ENCODE measurements at regions not wholly inside any gene's neighbourhood (a gene's known extent, or its start where the extent isn't known, plus 50 kb on each side); places are given as distances from the start of the nearest gene placed in this dataset.

GRCh38 chr6:44041461-44042260 is 85.6 kb downstream of the MRPL14 start:
- H3K4me3 Mint-ChIP-seq: no peak overlapping the region
- Histone ChIP-seq H3K9me3 (no peaks in the 10 kb centered on the region), H3K4me3 (ENCODE audit: control insufficient read depth in 1 of 2, extremely low read depth in 1 of 2, low read length in 1 of 2) (no peak overlapping the region), H3K36me3 (ENCODE audit: control insufficient read depth in 2 of 2, extremely low read depth in 1 of 2, insufficient read depth in 1 of 2, low read length in 1 of 2) (no peaks in the 10 kb centered on the region), H3K27ac (ENCODE audit: low read length) (no peak overlapping the region), H3K4me1 (ENCODE audit: control insufficient read depth in 1 of 2, extremely low read depth in 1 of 2, insufficient read depth in 2 of 2, low read length in 2 of 2) (no peaks in the 10 kb centered on the region), H3K27me3 (replicated peaks in 1 of 2; ENCODE audit: control insufficient read depth in 2 of 2, extremely low read depth in 1 of 2, insufficient read depth in 2 of 2, low read length in 1 of 2) (peaks cover 0 to 13% of the 10 kb centered on the region in 2 experiments)
- ATAC-seq (replicated peaks in 1 of 4): no peak
- H3K27me3 Mint-ChIP-seq: peaks cover 4 to 6% of the 10 kb centered on the region in 2 donors
- H3K36me3 Mint-ChIP-seq: no peaks in the 10 kb centered on the region
- no peaks in the 10 kb centered on the region for H3K9me3 Mint-ChIP-seq
- no peak overlapping the region for H3K27ac Mint-ChIP-seq
- 59% methylated on average over 6 of the region's 10 CpGs for WGBS (ENCODE audit: insufficient coverage)
- no peak for DNase-seq
- CTCF ChIA-PET: no interaction called here
- no peaks in the 10 kb centered on the region for H3K4me1 Mint-ChIP-seq
- POLR2A ChIA-PET: no interaction called here

- Mint-ChIP-seq H3K27me3 (peaks cover 4 to 6% of the 10 kb centered on the region in 2 donors), H3K4me3 (no peak overlapping the region), H3K4me1 (no peaks in the 10 kb centered on the region), H3K36me3 (no peaks in the 10 kb centered on the region), H3K27ac (no peak overlapping the region), H3K9me3 (no peaks in the 10 kb centered on the region)
- DNase-seq: no peak
- no peaks in the 10 kb centered on the region for H3K9me3 ChIP-seq
- no peaks in the 10 kb centered on the region for H3K4me1 ChIP-seq (ENCODE audit: control insufficient read depth in 1 of 2, extremely low read depth in 1 of 2, insufficient read depth in 2 of 2, low read length in 2 of 2)
- ChIA-PET POLR2A (no interaction called here), CTCF (no interaction called here)
- H3K27ac ChIP-seq (ENCODE audit: low read length): no peak overlapping the region
- no peak overlapping the region for H3K4me3 ChIP-seq (ENCODE audit: control insufficient read depth in 1 of 2, extremely low read depth in 1 of 2, low read length in 1 of 2)
- WGBS (ENCODE audit: insufficient coverage): no CpG with 5 or more reads among the region's 4 CpGs
- no peaks in the 10 kb centered on the region for H3K36me3 ChIP-seq (ENCODE audit: control insufficient read depth in 2 of 2, extremely low read depth in 1 of 2, insufficient read depth in 1 of 2, low read length in 1 of 2)
- no peak for ATAC-seq (replicated peaks in 1 of 4)
- peaks cover 0 to 15% of the 10 kb centered on the region in 2 experiments for H3K27me3 ChIP-seq (replicated peaks in 1 of 2; ENCODE audit: control insufficient read depth in 2 of 2, extremely low read depth in 1 of 2, insufficient read depth in 2 of 2, low read length in 1 of 2)
These were observed 86.5 kb downstream of the MRPL14 start for GRCh38 chr6:44040786-44041185.

GRCh38 chr6:44039839-44040350 is 87.4 kb downstream of the MRPL14 start:
- POLR2A ChIA-PET: no interaction called here
- DNase-seq: no peak

GRCh38 chr6:44039191-44039719 is 88.0 kb downstream of the MRPL14 start:
- H3K4me1 Mint-ChIP-seq: no peaks in the 10 kb centered on the region
- H3K36me3 ChIP-seq (ENCODE audit: control insufficient read depth in 2 of 2, extremely low read depth in 1 of 2, insufficient read depth in 1 of 2, low read length in 1 of 2): no peaks in the 10 kb centered on the region
- DNase-seq (no peak), ATAC-seq (replicated peaks in 1 of 4) (no peak)
- no peaks in the 10 kb centered on the region for H3K9me3 Mint-ChIP-seq
- WGBS (ENCODE audit: insufficient coverage): 84% methylated on average over 4 of the region's 6 CpGs
- H3K36me3 Mint-ChIP-seq: no peaks in the 10 kb centered on the region
- H3K27me3 ChIP-seq (replicated peaks in 1 of 2; ENCODE audit: control insufficient read depth in 2 of 2, extremely low read depth in 1 of 2, insufficient read depth in 2 of 2, low read length in 1 of 2): peaks cover 0 to 16% of the 10 kb centered on the region in 2 experiments
- H3K4me3 ChIP-seq (ENCODE audit: control insufficient read depth in 1 of 2, extremely low read depth in 1 of 2, low read length in 1 of 2): no peak overlapping the region
- H3K27ac Mint-ChIP-seq: no peak overlapping the region
- H3K4me1 ChIP-seq (ENCODE audit: control insufficient read depth in 1 of 2, extremely low read depth in 1 of 2, insufficient read depth in 2 of 2, low read length in 2 of 2): no peaks in the 10 kb centered on the region
- CTCF ChIA-PET: no interaction called here
- no peaks in the 10 kb centered on the region for H3K9me3 ChIP-seq
- peaks cover 4 to 6% of the 10 kb centered on the region in 2 donors for H3K27me3 Mint-ChIP-seq
- no peak overlapping the region for H3K4me3 Mint-ChIP-seq
- POLR2A ChIA-PET: no interaction called here
- no peak overlapping the region for H3K27ac ChIP-seq (ENCODE audit: low read length)

More at GRCh38 chr6:44039839-44040350, 87.4 kb downstream of the MRPL14 start:
- Histone ChIP-seq H3K36me3 (ENCODE audit: control insufficient read depth in 2 of 2, extremely low read depth in 1 of 2, insufficient read depth in 1 of 2, low read length in 1 of 2) (no peaks in the 10 kb centered on the region), H3K27me3 (replicated peaks in 1 of 2; ENCODE audit: control insufficient read depth in 2 of 2, extremely low read depth in 1 of 2, insufficient read depth in 2 of 2, low read length in 1 of 2) (peaks cover 0 to 12% of the 10 kb centered on the region in 2 experiments), H3K4me1 (ENCODE audit: control insufficient read depth in 1 of 2, extremely low read depth in 1 of 2, insufficient read depth in 2 of 2, low read length in 2 of 2) (no peaks in the 10 kb centered on the region), H3K27ac (ENCODE audit: low read length) (no peak overlapping the region), H3K4me3 (ENCODE audit: control insufficient read depth in 1 of 2, extremely low read depth in 1 of 2, low read length in 1 of 2) (no peak overlapping the region), H3K9me3 (no peaks in the 10 kb centered on the region)
- Mint-ChIP-seq H3K36me3 (no peaks in the 10 kb centered on the region), H3K27ac (no peak overlapping the region), H3K4me3 (no peak overlapping the region), H3K27me3 (peaks cover 4 to 6% of the 10 kb centered on the region in 2 donors), H3K9me3 (no peaks in the 10 kb centered on the region), H3K4me1 (no peaks in the 10 kb centered on the region)
- ATAC-seq (replicated peaks in 1 of 4): no peak
- 71% methylated on average over 6 of the region's 7 CpGs for WGBS (ENCODE audit: insufficient coverage)
- CTCF ChIA-PET: no interaction called here

- no peaks in the 10 kb centered on the region for H3K4me1 Mint-ChIP-seq
- no peaks in the 10 kb centered on the region for H3K4me1 ChIP-seq (ENCODE audit: control insufficient read depth in 1 of 2, extremely low read depth in 1 of 2, insufficient read depth in 2 of 2, low read length in 2 of 2)
- ChIA-PET CTCF (no interaction called here), POLR2A (no interaction called here)
- 84% methylated on average over 4 of the region's 4 CpGs for WGBS (ENCODE audit: insufficient coverage)
- H3K27me3 ChIP-seq (replicated peaks in 1 of 2; ENCODE audit: control insufficient read depth in 2 of 2, extremely low read depth in 1 of 2, insufficient read depth in 2 of 2, low read length in 1 of 2): peaks cover 0 to 17% of the 10 kb centered on the region in 2 experiments
- peaks cover 4 to 6% of the 10 kb centered on the region in 2 donors for H3K27me3 Mint-ChIP-seq
- H3K36me3 Mint-ChIP-seq: no peaks in the 10 kb centered on the region
- no peaks in the 10 kb centered on the region for H3K9me3 Mint-ChIP-seq
- no peak for ATAC-seq (replicated peaks in 1 of 4)
- H3K9me3 ChIP-seq: no peaks in the 10 kb centered on the region
- no peaks in the 10 kb centered on the region for H3K36me3 ChIP-seq (ENCODE audit: control insufficient read depth in 2 of 2, extremely low read depth in 1 of 2, insufficient read depth in 1 of 2, low read length in 1 of 2)
- no peak overlapping the region for H3K4me3 Mint-ChIP-seq
- H3K27ac ChIP-seq (ENCODE audit: low read length): no peak overlapping the region
- H3K27ac Mint-ChIP-seq: no peak overlapping the region
- DNase-seq: no peak
- no peak overlapping the region for H3K4me3 ChIP-seq (ENCODE audit: control insufficient read depth in 1 of 2, extremely low read depth in 1 of 2, low read length in 1 of 2)
These were observed 88.6 kb downstream of the MRPL14 start for GRCh38 chr6:44038543-44039065.

GRCh38 chr6:44037847-44038542 is 89.3 kb downstream of the MRPL14 start:
- Mint-ChIP-seq H3K4me3 (no peak overlapping the region), H3K27ac (no peak overlapping the region), H3K4me1 (no peaks in the 10 kb centered on the region), H3K27me3 (peaks cover 4 to 6% of the 10 kb centered on the region in 2 donors), H3K9me3 (no peaks in the 10 kb centered on the region), H3K36me3 (no peaks in the 10 kb centered on the region)
- CTCF ChIA-PET: no interaction called here
- H3K36me3 ChIP-seq (ENCODE audit: control insufficient read depth in 2 of 2, extremely low read depth in 1 of 2, insufficient read depth in 1 of 2, low read length in 1 of 2): no peaks in the 10 kb centered on the region
- ATAC-seq (replicated peaks in 1 of 4) (no peak), DNase-seq (no peak)
- H3K4me1 ChIP-seq (ENCODE audit: control insufficient read depth in 1 of 2, extremely low read depth in 1 of 2, insufficient read depth in 2 of 2, low read length in 2 of 2): no peaks in the 10 kb centered on the region
- H3K27ac ChIP-seq (ENCODE audit: low read length): no peak overlapping the region
- peaks cover 0 to 17% of the 10 kb centered on the region in 2 experiments for H3K27me3 ChIP-seq (replicated peaks in 1 of 2; ENCODE audit: control insufficient read depth in 2 of 2, extremely low read depth in 1 of 2, insufficient read depth in 2 of 2, low read length in 1 of 2)
- H3K9me3 ChIP-seq: no peaks in the 10 kb centered on the region
- POLR2A ChIA-PET: no interaction called here
- H3K4me3 ChIP-seq (ENCODE audit: control insufficient read depth in 1 of 2, extremely low read depth in 1 of 2, low read length in 1 of 2): no peak overlapping the region
- 85% methylated on average over 10 of the region's 13 CpGs for WGBS (ENCODE audit: insufficient coverage)
